Stimulated activated CD4-positive, alpha-beta T cell treated with anti-CD3 and anti-CD28 coated beads, Interleukin-1b, Interleukin-23, amount 100 ng/mL, for 24 hours (primary cell): ENCODE measurements at regions not wholly inside any gene's neighbourhood (a gene's known extent, or its start where the extent isn't known, plus 50 kb on each side); places are given as distances from the start of the nearest gene placed in this dataset.
"Not testable (repeated sequence)": the region's sequence is repeated elsewhere in the genome, so short reads cannot be mapped to it uniquely, and the experiment has no call there.

Experiments
- DNase-seq, 4 experiments: peaks; one replicate each; pipeline ENCODE4 v3.0.0-alpha.2; 2020; ENCODE audit warnings: low read depth in 4 of 4, low spot score in 1 of 4

DNA sequence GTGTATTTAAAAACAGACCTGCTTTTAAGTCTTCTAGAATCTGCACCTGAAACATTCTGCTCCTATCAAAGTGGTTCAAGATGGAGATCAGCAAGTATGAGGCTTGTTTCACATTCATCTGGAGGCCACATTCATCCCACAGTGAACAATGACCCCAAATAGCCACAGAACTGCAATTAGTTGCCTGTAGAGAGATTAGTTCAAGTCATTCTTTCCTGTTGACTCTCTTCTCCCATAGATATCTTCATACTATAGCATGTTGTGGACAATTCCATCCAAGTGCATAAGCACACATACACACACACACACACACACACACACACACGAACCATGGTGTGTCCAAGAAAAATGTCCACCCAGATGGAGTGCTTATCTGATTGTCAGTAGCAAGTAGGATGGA is 101.7 kb upstream of the FGGY start:
- DNase-seq, result no peak

DNA sequence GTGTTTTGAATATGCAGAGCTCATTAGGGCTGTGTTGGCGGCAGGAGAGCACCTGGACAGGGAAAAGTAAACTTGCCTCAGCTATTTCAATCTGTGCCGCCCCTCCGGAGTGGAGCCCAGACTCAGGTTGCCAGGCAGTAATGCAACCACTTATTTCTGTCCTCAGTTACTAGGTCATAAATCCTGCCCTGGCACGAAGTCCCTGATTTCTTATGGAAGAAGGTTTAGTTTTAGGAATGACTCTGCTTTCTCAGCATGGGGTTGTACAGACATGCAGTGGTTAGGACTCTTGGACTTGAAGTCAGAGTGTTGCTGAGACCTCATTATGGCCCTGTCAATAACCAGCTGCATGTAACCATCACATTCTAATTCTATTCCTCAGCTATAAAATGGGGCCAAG is 98.3 kb upstream of the FGGY start:
- no peak for DNase-seq

DNA sequence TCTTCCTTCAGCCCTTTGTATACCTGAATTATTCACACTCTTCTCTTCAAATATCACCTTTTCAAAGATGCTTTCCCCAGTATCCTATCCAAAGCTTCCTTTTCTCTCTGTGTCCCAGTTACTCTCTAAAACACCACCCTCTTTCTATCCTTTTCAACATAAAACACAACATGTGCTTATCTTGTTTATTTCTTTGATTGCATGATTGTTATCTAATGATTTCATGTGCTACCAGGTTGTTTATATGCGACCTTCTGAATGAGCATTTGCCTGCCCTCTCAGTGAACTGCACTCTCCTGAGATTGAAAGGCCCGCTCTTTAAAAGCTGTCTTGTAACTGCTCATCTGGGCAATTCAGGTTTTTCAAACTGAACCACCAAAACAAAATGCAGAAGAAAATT is 97.7 kb upstream of the FGGY start:
- DNase-seq, result no peak

DNA sequence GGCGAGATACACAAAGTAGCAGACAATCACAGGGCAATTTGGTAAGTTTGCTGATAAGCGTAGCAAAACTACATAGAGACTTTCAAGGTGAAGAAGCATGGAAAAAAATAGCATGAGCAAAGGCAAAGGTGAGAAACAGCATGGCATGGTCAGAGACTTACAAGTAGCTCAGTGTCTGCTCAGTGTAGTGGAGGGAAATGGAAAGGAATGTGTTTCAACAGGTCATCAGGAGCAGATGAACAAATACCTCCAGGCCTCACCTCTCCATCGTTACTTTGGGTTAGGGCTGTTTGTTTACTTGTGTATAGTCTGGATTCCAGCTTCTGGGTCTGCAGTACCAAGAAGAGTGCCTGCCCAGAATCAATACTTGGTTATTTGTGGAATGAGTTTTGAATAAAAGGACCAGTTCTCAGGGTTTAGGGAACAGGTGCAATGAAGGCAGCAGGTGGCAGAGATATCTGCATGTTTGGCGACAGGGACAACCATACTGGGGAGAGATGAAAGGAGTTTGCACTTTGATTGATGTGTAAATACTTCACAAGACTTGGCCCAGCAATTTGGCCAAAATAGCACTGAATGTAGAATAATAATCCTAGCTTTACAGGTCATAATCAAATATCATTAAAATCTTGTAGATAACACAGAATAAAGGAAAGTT is 97.0 kb upstream of the FGGY start:
- DNase-seq, result no peak

DNA sequence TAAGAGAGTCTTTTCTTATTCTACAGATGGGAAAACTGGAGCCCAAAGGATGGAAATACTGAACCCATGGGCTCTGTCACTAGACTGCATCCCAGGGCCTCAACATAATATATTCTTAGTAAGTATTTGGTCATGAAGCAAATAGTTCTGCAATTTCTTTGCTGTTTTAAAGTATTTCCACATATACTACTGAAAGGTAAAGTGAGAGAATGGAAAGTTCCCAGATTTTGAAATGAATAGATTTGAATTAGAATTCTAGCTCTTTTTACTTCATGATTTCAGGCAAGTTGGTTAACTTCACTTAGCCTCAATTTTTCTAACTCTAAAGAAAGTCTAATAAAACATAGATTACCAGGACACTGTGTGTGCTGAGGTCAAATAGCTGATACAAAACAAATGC is 95.6 kb upstream of the FGGY start:
- no peak for DNase-seq

DNA sequence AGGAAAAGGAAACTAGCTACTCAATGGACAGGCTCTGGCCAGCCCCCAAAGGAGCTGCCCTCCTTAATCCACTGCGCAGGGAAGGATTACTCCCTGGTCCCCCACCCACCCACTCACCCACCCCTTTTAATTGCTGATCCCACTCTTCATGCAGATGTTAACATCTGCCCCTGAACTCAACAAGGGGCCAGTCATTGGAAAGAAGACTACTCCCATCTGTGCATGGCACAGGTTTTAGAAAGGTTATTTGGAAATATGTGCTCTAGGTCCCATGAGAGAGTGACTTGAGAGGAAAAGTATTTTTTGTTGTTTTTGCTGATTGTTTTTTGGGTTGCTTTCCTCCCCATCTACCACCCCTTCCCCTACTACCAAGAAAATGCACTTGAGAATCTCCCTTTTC is 94.4 kb upstream of the FGGY start:
- DNase-seq, result no peak

DNA sequence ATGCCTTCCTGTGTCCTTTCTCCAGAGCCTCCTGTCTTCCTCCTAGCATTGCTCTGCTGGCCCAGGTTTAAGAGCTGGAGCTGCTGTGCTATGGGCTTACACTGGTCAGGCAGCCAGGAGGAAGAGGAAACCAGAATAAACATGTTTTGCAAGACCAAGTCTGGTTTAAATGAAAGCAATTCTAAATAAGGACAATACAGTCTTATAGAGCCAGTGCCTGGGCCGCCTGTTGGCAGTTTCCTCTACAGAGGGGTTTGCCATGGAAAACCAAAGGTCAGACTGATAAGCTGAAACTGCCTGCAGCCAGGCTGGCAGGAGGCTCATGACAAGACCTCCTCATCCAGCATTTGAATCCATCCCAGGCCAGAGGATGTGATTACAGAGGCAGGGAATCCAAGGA is 92.9 kb upstream of the FGGY start:
- DNase-seq, result no peak

DNA sequence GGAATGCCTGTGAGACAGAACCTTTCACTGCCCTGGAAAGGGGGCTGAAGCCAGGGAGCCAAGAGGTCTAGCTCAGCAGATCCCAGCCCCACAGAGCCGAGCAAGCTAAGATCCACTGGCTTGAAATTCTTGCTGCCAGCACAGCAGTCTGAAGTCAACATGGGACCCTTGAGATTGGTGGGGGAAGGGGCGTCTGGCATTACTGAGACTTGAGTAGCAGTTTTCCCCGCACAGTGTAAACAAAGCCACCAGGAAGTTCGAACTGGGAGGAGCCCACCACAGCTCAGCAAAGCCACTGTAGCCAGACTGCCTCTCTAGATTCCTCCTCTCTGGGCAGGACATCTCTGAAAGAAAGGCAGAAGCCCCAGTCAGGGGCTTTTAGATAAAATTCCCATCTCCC is 90.3 kb upstream of the FGGY start:
- not testable (repeated sequence) for DNase-seq

DNA sequence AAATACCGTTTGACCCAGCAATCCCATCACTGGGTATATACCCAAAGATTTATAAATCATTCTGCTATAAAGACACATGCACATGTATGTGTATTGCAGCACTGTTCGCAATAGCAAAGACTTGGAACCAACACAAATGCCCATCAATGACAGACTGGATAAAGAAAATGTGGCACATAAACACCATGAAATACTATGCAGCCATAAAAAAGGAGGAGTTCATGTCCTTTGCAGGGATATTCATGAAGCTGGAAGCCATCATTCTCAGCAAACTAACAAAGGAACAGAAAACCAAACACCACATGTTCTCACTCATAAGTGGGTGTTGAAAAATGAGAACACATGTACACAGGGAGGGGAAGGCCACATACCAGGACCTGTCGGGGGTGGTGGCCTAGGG is 86.5 kb upstream of the FGGY start:
- not testable (repeated sequence) for DNase-seq

DNA sequence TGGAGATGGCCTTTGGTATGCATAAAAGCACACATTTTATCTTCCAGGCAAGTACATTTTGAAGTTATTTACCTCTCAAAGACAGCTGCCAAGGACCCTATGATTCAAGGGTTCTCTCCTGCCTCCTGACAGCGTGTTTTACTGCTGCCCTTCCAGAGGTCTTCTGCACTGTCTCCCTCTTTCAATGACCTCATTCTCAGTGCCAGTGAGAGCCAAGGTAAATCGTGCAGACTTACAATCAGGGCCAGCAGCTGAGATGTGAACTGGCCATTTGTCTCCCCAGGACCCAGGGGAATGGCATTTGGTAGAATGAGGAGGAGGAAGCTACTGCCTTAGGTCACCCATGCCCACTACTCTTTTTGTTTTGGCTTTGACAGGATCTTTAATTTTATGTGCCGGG is 84.2 kb upstream of the FGGY start:
- DNase-seq, result no peak

DNA sequence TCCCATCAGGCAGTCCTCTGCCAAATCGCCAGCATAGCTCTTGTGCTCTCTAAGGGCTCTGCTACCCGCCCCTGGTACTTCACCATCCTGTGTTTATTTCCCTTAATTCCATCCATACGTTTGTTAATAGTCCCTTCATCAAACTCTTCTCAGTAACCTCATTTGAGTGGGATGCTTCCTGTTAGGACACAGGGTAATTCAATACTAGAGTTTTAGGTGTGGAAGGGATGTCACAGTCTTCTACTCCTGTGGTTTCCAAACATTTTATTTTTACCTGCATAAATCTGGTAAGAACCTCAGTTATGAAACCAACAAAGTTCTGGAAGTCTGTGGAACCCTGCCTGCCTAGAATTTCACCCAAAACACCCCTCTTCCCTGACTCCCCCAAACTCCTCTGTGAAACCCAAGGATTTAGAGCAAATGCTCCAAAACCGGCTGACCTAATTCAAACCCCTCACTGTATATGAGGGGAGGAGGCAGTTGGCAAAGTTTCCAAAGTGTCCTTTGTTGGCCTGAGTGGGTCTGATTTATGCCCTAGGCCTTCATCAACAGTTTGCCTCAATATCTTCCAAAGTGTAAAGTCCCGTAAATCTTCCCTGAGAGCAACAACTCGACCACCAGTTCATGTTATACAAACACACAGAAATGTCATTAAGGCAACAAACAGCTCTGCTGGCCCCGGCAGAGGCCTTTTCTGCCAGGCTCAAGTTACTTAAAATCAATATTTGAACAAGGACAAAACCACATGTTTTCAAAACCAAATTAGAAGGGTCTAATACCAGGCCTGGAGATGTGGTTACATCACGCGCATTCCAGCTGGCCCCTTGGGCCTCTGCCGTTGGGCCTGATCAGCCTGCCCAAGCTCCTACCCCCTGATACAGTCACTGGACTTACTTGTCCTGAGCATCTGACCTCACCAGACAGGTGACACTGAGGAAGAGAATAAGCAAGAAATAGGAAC is 82.4 kb upstream of the FGGY start:
- no peak for DNase-seq

DNA sequence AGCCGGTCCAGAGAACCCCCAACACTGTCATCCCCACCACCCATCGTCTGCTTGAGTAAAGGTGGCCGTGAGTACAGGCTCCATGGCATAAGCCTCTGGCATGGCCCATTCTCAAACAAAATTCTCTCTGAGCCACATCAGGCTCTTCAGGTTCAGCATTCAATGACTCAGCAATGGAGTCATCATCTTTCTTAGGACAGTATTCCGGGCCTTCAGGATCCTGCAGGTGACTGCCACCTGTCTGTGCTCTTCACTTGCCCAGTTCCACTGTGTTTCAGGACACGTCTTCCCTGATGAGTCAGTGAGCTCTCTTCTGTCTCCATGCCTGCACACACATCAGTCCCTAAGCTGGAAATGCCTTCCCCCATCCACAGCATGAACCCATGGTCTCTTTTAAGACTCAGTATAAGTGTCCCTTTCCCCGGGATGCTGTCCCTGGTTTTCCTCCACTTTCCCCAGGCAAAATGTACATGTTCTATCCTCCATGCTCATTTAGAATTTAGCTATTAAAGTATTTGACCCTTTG is 81.1 kb upstream of the FGGY start:
- DNase-seq, result no peak

DNA sequence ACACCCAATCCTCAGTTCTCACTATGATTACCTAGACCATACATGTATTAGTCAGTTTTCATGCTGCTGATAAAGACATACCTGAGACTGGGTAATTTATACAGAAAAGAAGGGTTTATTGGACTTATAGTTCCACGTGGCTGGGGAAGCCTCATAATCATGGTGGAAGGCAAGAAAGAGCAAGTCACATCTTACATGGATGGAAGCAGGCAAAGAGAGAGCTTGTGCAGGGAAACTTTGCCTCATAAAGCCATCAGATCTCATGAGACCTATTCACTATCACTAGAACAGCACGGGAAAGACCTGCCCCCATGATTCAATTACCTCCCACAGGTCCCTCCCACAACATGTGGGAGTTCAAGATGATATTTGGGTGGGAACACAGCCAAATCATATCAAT is 79.5 kb upstream of the FGGY start:
- not testable (repeated sequence) for DNase-seq

DNA sequence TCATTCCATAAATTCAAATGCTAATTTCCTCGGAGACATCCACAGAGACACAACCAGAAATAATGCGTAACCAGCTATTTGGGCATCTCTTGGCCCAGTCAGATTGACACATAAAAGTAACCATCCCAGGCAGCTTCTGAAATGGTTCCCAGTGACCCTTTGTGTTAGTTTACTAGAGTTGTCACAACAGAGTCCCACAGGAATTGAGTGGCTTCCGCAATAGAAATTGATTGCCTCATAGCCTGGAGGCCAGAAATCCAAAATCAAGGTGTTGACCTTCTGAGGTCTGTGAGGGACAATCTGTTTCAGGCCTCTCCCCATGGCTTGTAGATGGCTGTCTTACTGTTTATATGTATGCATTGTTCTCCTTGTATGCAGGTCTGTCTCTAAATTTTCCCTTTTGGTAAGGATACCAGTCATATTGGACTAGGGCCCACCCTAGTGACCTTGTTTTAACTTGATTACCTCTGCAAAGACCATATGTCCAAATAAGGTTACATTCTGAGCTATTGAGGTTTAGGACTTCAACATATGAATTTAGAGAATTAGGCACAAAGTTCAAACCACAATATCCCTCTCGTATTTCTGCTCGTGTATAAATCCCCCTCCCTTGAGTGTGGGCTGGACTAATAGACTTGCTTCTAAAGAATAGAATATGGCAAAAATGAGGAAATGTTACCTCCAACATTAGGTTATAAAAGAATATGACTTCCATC is 78.2 kb upstream of the FGGY start:
- DNase-seq, result no peak

DNA sequence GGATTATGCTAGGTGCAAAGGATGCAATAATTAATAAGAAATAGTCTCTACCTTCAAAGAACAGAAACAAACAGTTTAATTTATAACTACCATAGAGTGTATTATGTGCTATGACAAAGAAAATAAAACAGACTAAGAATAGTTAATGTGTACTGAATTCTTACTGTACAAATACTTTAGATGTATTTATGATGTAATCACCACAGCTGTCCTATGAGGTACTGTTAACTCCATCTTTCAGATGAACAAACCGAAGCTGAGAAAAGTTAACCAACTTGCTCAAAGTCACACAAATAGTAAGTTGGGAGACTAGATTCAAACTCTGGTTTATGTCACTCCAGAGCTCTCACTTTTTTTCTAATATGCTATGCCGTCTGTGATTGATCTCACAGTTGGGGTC is 77.0 kb upstream of the FGGY start:
- DNase-seq, result no peak

DNA sequence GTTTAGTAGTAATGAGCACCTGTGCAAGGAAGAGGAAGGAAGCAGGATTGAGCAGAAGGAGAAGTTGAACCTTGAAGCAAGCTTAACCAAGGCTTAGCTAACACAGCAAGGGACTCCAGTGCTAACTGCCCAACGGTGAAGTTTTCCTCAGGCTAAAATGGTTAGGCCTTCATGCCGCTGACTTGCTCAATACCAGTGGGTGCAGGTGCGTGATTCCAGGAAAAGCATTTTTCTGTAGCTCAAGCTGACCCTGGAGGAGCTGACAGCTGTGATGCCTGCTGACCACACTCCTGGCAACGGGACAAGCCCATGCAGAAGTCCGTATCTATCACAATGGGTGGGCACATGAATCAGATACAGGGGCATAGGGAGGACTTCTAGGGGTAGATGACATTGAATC is 76.5 kb upstream of the FGGY start:
- no peak for DNase-seq

DNA sequence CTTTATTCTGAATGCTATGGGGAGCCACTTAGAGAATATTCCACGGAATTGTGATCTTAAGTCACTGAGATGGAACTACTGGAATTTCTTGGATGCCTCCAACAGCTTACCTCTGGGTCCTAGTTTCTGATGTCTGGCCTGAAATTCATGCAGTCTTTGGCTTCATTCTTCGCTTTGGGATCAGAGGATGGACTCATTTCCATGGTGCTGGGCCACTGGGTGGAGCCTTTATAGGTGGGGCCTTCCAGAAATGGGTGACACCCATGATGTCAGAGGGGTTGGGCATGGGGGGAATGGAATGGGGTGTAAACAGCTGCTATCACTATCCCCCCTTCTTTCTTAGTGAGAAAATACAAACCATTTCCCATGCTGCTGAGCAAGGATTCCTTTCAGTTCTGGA is 73.7 kb upstream of the FGGY start:
- DNase-seq, result no peak

DNA sequence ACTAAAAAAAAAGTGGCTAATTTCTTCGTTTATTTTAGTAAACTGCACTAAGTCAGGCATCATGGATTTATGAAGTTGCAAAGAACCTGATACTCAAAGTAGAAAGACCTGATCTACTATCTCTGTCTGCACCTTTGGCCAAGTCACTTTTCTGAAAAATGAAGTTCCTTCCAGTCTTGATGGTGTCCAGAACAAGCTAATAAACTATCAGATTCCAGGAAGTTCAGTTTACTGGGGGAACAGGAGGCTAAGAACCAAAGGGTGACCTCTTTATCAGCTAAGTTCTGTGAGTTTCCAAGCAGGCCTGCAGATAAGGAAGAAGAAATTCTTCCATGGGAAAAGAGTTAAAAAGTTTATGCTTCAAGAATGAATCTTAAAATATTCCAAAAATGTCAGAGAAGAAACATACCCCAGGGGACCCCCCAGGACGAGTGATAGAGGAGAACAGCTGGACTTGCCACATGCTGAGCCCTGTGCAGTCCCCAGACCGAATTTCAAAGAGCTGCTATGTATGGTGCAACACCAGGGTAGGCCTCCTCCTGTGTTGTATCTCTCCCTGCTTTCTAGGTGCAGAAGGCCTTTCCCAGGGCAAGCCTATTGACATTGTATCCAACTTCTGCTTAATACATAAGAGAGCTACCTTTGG is 72.8 kb upstream of the FGGY start:
- no peak for DNase-seq

DNA sequence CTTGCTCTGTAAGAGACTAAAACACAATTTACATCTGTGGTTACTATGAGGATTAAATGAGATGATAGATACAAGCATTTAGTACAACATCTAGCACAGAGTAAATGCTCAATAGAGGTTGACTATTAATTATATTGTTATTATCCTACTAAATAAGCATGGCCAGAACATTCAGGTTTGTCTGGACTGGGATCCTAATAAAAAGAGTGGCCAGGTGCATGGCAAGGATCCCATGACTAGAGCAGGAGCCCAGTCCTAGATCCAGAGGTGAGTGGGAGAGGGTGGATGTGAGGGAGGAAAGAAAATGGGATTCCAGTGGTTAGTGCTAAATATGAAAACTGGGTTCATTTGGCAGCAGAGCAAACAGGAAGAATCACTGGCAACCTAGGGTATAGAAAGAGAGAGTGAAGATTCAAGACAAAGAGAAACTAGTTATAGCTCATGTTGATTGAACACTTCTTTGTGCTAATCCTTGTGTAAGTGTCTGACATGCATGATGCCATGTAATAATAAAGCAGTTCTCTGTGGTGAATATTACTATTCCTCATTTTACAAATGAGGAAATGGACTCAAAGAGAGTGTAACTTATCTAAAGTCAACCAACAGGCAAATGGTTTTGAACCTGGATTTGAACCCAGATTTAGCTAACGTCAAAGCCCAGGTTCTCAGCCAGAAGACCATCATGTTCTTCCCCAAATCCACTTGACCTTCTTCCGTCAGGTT is 71.1 kb upstream of the FGGY start:
- DNase-seq, result no peak

DNA sequence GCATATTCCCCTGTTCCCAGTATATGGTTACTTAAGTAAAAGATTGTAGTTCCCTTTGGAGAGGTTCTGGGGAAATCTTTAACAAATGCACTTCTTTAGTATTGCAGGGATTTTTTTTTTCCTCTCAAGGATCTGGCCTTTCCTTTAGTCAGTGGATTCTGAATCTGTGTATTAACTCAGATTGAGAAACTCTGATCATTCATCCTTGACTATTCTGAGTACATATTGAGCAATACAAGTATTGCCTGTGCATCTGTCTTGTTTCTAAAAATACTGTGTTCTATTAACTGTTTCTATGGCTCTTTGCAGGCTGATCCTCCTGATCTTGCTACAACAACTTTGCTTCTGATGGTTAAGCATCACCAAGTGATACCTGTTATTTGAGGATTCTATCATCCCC is 67.8 kb upstream of the FGGY start:
- DNase-seq, result no peak

DNA sequence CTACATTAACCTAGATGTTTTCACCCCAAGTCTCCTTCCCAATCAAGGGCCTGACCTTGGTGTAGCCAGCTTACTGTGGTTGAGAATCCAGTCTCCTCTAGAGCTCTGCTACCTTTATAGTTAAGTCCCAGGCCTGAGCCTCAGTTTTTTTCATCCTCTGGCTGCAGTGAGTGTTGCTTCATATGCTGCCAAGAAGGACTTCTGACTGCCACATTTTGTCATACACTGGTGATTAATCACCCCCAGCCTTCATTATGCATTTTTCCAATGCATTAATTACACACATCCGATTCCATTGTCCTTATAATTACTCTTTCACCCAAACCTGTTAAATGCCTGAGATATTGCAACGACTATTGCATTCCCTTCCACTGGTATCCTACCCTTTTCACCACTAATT is 66.3 kb upstream of the FGGY start:
- DNase-seq, result no peak
